ENCODE measurements at regions not wholly inside any gene's neighbourhood (a gene's known extent, or its start where the extent isn't known, plus 50 kb on each side); places are given as distances from the start of the nearest gene placed in this dataset.

GRCh38 chr20:63128956-63129355, 87.0 kb downstream of the YTHDF1 start:
- H4K20me1 ChIP-seq (ENCODE audit: insufficient read depth): no peaks in the 10 kb centered on the region

GRCh38 chr20:63128367-63128766, 87.6 kb downstream of the YTHDF1 start:
- Histone ChIP-seq H4K20me1 (ENCODE audit: insufficient read depth) (no peaks in the 10 kb centered on the region), H3K4me3 (ENCODE audit: low read depth in 2 of 2, low read length in 1 of 2) (no peak overlapping the region), H3K27me3 (ENCODE audit: insufficient read depth) (peaks cover 41% of the 10 kb centered on the region), H3F3A (replicated peaks; ENCODE audit: insufficient read depth) (no peaks in the 10 kb centered on the region), H3K9me2 (no peaks in the 10 kb centered on the region), H3K9ac (no peak overlapping the region), H3K4me2 (no peak overlapping the region), H3K27ac (ENCODE audit: low read depth in 2 of 2, low read length in 1 of 2) (no peak overlapping the region), H3K9me3 (no peaks in the 10 kb centered on the region), H3K36me3 (replicated peaks in 1 of 2; ENCODE audit: control insufficient read depth in 1 of 2, insufficient read depth in 2 of 2, low read length in 1 of 2) (no peaks in the 10 kb centered on the region), H3K4me1 (ENCODE audit: control insufficient read depth in 1 of 2, insufficient read depth in 2 of 2, low read depth in 1 of 2, low read length in 1 of 2) (no peaks in the 10 kb centered on the region), H3K79me2 (ENCODE audit: insufficient read depth) (no peaks in the 10 kb centered on the region), H2AFZ (ENCODE audit: low read depth) (no peak overlapping the region)
- ChIA-PET POLR2A (no interaction called here), CTCF (no interaction called here)
- no peak for TF ChIP-seq NFIC (IDR thresholded peaks at IDR 0.05; ENCODE audit: borderline replicate concordance)
- TF ChIP-seq, protein P1, sequence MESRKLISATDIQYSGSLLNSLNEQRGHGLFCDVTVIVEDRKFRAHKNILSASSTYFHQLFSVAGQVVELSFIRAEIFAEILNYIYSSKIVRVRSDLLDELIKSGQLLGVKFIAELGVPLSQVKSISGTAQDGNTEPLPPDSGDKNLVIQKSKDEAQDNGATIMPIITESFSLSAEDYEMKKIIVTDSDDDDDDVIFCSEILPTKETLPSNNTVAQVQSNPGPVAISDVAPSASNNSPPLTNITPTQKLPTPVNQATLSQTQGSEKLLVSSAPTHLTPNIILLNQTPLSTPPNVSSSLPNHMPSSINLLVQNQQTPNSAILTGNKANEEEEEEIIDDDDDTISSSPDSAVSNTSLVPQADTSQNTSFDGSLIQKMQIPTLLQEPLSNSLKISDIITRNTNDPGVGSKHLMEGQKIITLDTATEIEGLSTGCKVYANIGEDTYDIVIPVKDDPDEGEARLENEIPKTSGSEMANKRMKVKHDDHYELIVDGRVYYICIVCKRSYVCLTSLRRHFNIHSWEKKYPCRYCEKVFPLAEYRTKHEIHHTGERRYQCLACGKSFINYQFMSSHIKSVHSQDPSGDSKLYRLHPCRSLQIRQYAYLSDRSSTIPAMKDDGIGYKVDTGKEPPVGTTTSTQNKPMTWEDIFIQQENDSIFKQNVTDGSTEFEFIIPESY (IDR thresholded peaks at IDR 0.05; ENCODE audit: borderline replicate concordance, low read depth): no peak
- TF ChIP-seq, protein P2, sequence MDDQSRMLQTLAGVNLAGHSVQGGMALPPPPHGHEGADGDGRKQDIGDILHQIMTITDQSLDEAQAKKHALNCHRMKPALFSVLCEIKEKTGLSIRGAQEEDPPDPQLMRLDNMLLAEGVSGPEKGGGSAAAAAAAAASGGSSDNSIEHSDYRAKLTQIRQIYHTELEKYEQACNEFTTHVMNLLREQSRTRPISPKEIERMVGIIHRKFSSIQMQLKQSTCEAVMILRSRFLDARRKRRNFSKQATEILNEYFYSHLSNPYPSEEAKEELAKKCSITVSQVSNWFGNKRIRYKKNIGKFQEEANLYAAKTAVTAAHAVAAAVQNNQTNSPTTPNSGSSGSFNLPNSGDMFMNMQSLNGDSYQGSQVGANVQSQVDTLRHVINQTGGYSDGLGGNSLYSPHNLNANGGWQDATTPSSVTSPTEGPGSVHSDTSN (IDR thresholded peaks at IDR 0.05): no peak
- no peak for TF ChIP-seq EP300 (IDR thresholded peaks at IDR 0.05; ENCODE audit: borderline replicate concordance in 1 of 2, low read depth in 1 of 2, low read length in 1 of 2)
- TF ChIP-seq, protein P3, sequence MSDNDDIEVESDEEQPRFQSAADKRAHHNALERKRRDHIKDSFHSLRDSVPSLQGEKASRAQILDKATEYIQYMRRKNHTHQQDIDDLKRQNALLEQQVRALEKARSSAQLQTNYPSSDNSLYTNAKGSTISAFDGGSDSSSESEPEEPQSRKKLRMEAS (IDR thresholded peaks at IDR 0.05; ENCODE audit: low read depth): no peak
- TF ChIP-seq CTCF (IDR thresholded peaks at IDR 0.05): no peak
- TF ChIP-seq RXRA (IDR thresholded peaks at IDR 0.05; ENCODE audit: borderline replicate concordance, low read depth): no peak
- TF ChIP-seq SIN3A (IDR thresholded peaks at IDR 0.05; ENCODE audit: borderline replicate concordance, low read depth, low read length): no peak
- no peak for TF ChIP-seq YY1 (IDR thresholded peaks at IDR 0.05; ENCODE audit: low read depth)
- no peak for TF ChIP-seq POLR2AphosphoS5 (IDR thresholded peaks at IDR 0.05; ENCODE audit: low read depth, low read length)
- TF ChIP-seq MXI1 (IDR thresholded peaks at IDR 0.05; ENCODE audit: low read depth, low read length): no peak
- TF ChIP-seq IRF3 (IDR thresholded peaks at IDR 0.05; ENCODE audit: low read depth, low read length): no peak
- TF ChIP-seq USF1 (IDR thresholded peaks at IDR 0.05; ENCODE audit: borderline replicate concordance, low read depth): no peak
- no peak for TF ChIP-seq GATA2 (CRISPR knock-in tag; IDR thresholded peaks at IDR 0.05)
- WGBS (ENCODE audit: low lambda C conversion rate): 59% methylated on average over 28 of the region's 30 CpGs
- no peak for DNase-seq

More at GRCh38 chr20:63128956-63129355, 87.0 kb downstream of the YTHDF1 start:
- TF ChIP-seq MXI1 (IDR thresholded peaks at IDR 0.05; ENCODE audit: low read depth, low read length): no peak
- H3F3A ChIP-seq (replicated peaks; ENCODE audit: insufficient read depth): no peaks in the 10 kb centered on the region
- no peak overlapping the region for H3K4me2 ChIP-seq
- no peaks in the 10 kb centered on the region for H3K4me1 ChIP-seq (ENCODE audit: control insufficient read depth in 1 of 2, insufficient read depth in 2 of 2, low read depth in 1 of 2, low read length in 1 of 2)
- H3K27ac ChIP-seq (ENCODE audit: low read depth in 2 of 2, low read length in 1 of 2): no peak overlapping the region
- WGBS (ENCODE audit: low lambda C conversion rate): 22% methylated on average over 17 of the region's 17 CpGs
- CTCF ChIA-PET: no interaction called here
- no peaks in the 10 kb centered on the region for H3K9me2 ChIP-seq
- no peak overlapping the region for H3K4me3 ChIP-seq (ENCODE audit: low read depth in 2 of 2, low read length in 1 of 2)
- H2AFZ ChIP-seq (ENCODE audit: low read depth): no peak overlapping the region
- H3K36me3 ChIP-seq (replicated peaks in 1 of 2; ENCODE audit: control insufficient read depth in 1 of 2, insufficient read depth in 2 of 2, low read length in 1 of 2): no peaks in the 10 kb centered on the region
- H3K79me2 ChIP-seq (ENCODE audit: insufficient read depth): no peaks in the 10 kb centered on the region
- DNase-seq: no peak
- no peaks in the 10 kb centered on the region for H3K9me3 ChIP-seq
- POLR2A ChIA-PET: no interaction called here
- H3K9ac ChIP-seq: no peak overlapping the region
- peaks cover 37% of the 10 kb centered on the region for H3K27me3 ChIP-seq (ENCODE audit: insufficient read depth)

Measured in SK-N-SH (cell line).